Epithelial cell of esophagus (primary cell): ENCODE measurements at regions not wholly inside any gene's neighbourhood (a gene's known extent, or its start where the extent isn't known, plus 50 kb on each side); places are given as distances from the start of the nearest gene placed in this dataset.
"Not testable (repeated sequence)": the region's sequence is repeated elsewhere in the genome, so short reads cannot be mapped to it uniquely, and the experiment has no call there.

Source experiments
- DNase-seq: peaks from one replicate; pipeline ENCODE4 v3.0.0; 2010; ENCODE audit warnings: low read depth
- H3K4me3 ChIP-seq: 2 replicates; pipeline ENCODE4 v1.5.1; 2011; ENCODE audit warnings: mild to moderate bottlenecking, low read length, control low read depth
- TF ChIP-seq, protein P1 (sequence below): IDR thresholded peaks from 2 replicates; pipeline ENCODE4 v1.5.1; 2011; ENCODE audit warnings: low read depth, mild to moderate bottlenecking, low read length, control low read depth, inconsistent platforms; ENCODE audit not compliant: insufficient read depth; ENCODE audit errors: missing control alignments

DNA sequence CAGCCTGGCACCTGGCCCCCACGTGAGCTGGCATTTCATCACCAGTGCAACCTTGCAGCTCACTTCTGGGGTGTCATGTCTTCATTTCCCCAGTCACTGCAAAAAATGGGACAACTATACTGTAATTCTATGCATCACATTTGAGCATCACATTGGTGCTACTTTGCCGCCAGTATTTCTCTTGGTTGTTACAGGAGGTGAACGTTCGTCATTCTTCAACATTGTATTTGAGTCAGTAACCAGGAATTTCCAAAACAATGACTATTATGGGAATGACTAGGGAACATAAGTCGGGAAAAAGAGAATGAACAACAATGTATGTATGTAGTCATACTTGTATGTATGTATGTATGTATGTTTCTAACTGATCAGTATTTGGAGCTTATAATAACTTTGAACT is 1278.0 kb downstream of the EFNA5 start:
- DNase-seq: peak; percentile 89
- TF ChIP-seq, protein P1, sequence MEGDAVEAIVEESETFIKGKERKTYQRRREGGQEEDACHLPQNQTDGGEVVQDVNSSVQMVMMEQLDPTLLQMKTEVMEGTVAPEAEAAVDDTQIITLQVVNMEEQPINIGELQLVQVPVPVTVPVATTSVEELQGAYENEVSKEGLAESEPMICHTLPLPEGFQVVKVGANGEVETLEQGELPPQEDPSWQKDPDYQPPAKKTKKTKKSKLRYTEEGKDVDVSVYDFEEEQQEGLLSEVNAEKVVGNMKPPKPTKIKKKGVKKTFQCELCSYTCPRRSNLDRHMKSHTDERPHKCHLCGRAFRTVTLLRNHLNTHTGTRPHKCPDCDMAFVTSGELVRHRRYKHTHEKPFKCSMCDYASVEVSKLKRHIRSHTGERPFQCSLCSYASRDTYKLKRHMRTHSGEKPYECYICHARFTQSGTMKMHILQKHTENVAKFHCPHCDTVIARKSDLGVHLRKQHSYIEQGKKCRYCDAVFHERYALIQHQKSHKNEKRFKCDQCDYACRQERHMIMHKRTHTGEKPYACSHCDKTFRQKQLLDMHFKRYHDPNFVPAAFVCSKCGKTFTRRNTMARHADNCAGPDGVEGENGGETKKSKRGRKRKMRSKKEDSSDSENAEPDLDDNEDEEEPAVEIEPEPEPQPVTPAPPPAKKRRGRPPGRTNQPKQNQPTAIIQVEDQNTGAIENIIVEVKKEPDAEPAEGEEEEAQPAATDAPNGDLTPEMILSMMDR: no peak
- H3K4me3 ChIP-seq: no peak overlapping the region

DNA sequence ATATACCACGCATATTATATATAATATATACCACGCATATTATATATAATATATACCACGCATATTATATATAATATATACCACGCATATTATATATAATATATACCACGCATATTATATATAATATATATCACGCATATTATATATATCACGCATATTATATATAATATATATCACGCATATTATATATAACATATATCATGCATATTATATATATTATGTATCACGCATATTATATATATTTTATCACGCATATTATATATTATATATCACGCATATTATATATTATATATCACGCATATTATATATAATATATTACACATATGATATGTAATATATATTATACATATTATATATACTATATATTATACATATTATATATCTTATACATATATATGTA is 1283.0 kb downstream of the EFNA5 start:
- not testable (repeated sequence) for DNase-seq, H3K4me3 ChIP-seq

- H3K4me3 ChIP-seq: no peak overlapping the region
- DNase-seq: no peak
- TF ChIP-seq, protein P1: no peak
Observed at GRCh38 chr5:106386287-106386686, 1284.5 kb downstream of the EFNA5 start.

DNA sequence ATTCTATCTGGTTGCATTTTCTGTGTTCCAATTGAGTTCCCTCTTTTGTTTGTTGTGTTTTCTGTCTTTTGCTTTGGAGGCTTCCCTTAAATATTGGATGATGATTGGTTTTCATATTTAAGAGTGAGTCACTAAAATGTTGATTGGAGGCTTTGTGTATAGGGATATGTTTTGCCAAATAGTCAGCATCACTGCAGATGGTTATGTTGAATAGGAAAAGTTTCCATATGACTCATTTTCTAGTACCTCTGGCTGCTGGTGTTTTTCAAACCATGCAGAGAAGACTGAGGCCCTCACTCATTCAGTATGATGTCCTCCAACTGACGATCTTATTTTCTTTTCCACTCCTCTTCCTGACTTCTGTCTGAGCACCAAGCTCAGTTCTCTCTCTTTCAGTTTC is 1290.0 kb downstream of the EFNA5 start:
- DNase-seq: peak; percentile 45
- TF ChIP-seq, protein P1: no peak
- H3K4me3 ChIP-seq: no peak overlapping the region

DNA sequence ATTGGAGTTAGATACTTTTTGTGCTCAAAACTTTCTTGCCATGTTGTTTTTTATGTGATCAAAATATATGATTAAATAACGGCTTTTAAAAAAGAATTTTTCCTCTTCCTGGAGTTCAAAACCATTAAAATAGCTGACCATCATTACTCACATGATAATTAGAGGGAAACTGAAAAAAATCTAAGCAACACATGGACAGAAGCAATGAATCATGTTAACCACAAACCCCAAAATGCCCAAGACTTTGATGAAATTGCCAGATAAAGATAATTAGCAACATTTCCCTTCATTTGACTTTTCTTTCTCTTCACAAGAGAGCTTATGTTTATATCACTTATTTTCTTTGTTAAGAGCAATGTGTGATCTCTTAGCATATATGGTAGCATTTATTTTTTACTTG is 1294.2 kb downstream of the EFNA5 start:
- TF ChIP-seq, protein P1: no peak
- no peak overlapping the region for H3K4me3 ChIP-seq
- peak; percentile 20 for DNase-seq

DNA sequence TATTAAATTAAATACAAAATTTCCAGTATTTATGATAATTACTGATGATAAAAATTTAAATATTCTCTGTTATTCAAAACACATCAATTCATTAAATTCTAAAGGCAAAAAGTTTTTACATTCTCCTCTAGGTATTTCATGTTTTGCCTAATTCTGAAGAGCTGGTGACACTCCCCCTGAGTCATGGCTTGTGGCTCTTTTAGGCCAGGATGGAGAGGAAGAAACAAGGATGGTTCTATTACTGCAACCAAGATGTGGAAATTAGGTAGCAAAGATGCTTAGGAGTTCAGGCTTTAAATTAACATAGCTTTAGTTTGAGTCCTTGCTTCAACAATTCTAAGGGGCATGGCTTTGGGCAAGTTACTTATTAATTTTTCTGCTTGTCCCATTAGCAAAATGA is 1295.8 kb downstream of the EFNA5 start:
- DNase-seq: peak; percentile 14
- TF ChIP-seq, protein P1: no peak
- no peak overlapping the region for H3K4me3 ChIP-seq

DNA sequence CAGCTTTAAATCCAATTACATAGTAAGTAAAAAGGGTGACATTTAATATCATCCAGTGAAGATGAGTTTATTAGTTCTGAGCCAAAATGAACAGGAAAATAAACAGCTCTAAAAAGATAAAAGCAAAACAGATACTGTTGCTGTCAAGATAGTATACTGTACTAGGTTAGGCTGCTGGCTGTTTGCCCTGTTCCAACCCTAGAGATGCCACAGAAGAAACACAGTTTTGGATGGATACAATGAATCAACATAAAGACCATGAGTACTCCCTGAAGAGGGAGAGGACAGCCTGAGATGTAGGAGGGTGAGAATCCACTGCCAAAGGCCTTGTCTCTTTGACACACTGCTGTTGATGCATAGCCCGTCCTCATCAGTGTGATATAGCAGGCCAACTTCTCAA is 1302.7 kb downstream of the EFNA5 start:
- DNase-seq: no peak
- TF ChIP-seq, protein P1: no peak
- H3K4me3 ChIP-seq: no peak overlapping the region

GRCh38 chr5:106367281-106367680 is 1303.5 kb downstream of the EFNA5 start:
- TF ChIP-seq, protein P1: no peak
- H3K4me3 ChIP-seq: no peak overlapping the region
- peak; percentile 52 for DNase-seq
